Vagina (tissue), 2 donors: ENCODE measurements at regions not wholly inside any gene's neighbourhood (a gene's known extent, or its start where the extent isn't known, plus 50 kb on each side); places are given as distances from the start of the nearest gene placed in this dataset.

Experiments used
- DNase-seq, 2 donors: peaks; one replicate each; pipeline ENCODE4 v3.0.0-alpha.2; 2017; ENCODE audit errors: extremely low spot score in 2 of 2
- H3K27ac ChIP-seq: fragments of 200-600 bp; sonication (generic); one replicate; pipeline ENCODE4 v1.5.1; 2019
- H3K27me3 ChIP-seq: fragments of 200-600 bp; sonication (generic); one replicate; pipeline ENCODE4 v1.5.1; 2019
- H3K36me3 ChIP-seq, 2 donors: fragments of 200-600 bp; sonication (generic); one replicate each; pipeline ENCODE4 v1.5.1; 2017 to 2019
- H3K4me1 ChIP-seq: fragments of 200-600 bp; sonication (generic); one replicate; pipeline ENCODE4 v1.5.1; 2019
- H3K4me3 ChIP-seq, 2 donors: fragments of 200-600 bp; sonication (generic); 1 replicate in 1 of 2; 2 replicates in 1 of 2; pipeline ENCODE4 v1.5.1; 2016 to 2019
- H3K9me3 ChIP-seq: fragments of 200-600 bp; sonication (generic); one replicate; pipeline ENCODE4 v1.5.1; 2019
- POLR2A ChIP-seq, 2 donors: fragments of 450-650 bp; IDR thresholded peaks; one replicate each; pipeline ENCODE4 v1.6.1; 2017; ENCODE audit warnings: antibody characterized with exemption in 2 of 2, mild to moderate bottlenecking in 2 of 2, moderate library complexity in 2 of 2
- POLR2AphosphoS5 ChIP-seq, 2 donors: sonication (generic); formaldehyde crosslinking; IDR thresholded peaks; one replicate each; pipeline ENCODE4 v1.9.0; 2017; ENCODE audit warnings: antibody characterized with exemption in 2 of 2, mild to moderate bottlenecking in 2 of 2, low read depth in 1 of 2; ENCODE audit not compliant: insufficient read depth in 1 of 2
- intact Hi-C: fragments of 100-400 bp; cut with DNase I; formaldehyde crosslinking; loops from one replicate; pipeline ENCODE4 v1.15.1; 2023
- TF ChIP-seq, protein P1 (sequence below), 3 experiments: fragments of 450-650 bp in 2 of 3; fragments of 200-600 bp in 1 of 3; sonication (generic) in 1 of 3; IDR thresholded peaks; one replicate each; pipeline ENCODE4 v1.5.1; 2017 to 2019; ENCODE audit warnings: antibody characterized with exemption in 3 of 3, mild to moderate bottlenecking in 2 of 3, moderate library complexity in 2 of 3

DNA sequence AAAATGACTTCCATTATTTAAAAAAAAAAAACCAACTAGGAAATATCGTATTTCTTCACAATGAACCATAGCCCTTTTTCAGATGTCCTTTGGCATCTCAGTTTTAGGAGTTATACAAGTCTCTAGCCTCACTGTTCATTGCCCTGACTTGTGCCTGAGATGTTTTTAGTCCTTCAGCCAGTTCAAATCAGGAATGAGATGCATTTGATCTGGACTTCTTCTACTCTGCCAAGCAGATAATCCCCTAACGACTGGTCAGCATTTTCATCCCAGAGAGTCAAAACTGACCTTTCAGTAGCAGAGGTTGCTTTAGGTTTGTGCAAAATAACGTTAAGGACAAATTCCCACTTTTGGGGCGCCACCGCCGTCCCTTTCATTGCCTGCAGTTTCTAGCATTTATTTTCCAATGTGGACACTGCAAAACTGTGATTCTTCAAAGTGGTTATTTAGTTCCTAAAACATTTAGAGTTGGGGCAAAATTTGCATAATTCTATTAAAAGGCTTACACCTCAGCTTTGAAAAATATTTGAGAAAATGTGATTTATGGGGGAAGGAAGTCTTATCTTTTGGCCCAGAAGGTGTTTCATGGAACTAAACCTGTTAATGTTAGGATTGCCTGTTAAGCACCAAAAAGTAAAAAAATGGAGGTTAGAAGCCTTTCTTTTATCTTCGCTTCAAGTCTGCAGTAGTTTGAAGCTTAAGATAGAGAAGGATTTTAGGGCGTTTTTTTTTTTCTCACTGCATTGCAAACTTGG, 152.0 kb upstream of the SGK1 start:
- no peak for DNase-seq
- Histone ChIP-seq H3K36me3 (no peaks in the 10 kb centered on the region), H3K27me3 (no peaks in the 10 kb centered on the region), H3K4me1 (peaks cover 39% of the 10 kb centered on the region), H3K9me3 (no peaks in the 10 kb centered on the region), H3K27ac (no peak overlapping the region), H3K4me3 (no peak overlapping the region)
- TF ChIP-seq POLR2AphosphoS5 (IDR thresholded peaks at IDR 0.05; ENCODE audit: insufficient read depth in 1 of 2, low read depth in 1 of 2) (no peak), POLR2A (IDR thresholded peaks at IDR 0.05) (no peak)
- TF ChIP-seq, protein P1, sequence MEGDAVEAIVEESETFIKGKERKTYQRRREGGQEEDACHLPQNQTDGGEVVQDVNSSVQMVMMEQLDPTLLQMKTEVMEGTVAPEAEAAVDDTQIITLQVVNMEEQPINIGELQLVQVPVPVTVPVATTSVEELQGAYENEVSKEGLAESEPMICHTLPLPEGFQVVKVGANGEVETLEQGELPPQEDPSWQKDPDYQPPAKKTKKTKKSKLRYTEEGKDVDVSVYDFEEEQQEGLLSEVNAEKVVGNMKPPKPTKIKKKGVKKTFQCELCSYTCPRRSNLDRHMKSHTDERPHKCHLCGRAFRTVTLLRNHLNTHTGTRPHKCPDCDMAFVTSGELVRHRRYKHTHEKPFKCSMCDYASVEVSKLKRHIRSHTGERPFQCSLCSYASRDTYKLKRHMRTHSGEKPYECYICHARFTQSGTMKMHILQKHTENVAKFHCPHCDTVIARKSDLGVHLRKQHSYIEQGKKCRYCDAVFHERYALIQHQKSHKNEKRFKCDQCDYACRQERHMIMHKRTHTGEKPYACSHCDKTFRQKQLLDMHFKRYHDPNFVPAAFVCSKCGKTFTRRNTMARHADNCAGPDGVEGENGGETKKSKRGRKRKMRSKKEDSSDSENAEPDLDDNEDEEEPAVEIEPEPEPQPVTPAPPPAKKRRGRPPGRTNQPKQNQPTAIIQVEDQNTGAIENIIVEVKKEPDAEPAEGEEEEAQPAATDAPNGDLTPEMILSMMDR (IDR thresholded peaks at IDR 0.05) = no peak
- intact Hi-C loops = no loop called here

GRCh38 chr6:134468633-134469032, 150.7 kb upstream of the SGK1 start:
- Histone ChIP-seq H3K27ac (no peak overlapping the region), H3K4me1 (peaks cover 47% of the 10 kb centered on the region), H3K4me3 (no peak overlapping the region), H3K36me3 (no peaks in the 10 kb centered on the region), H3K9me3 (no peaks in the 10 kb centered on the region), H3K27me3 (no peaks in the 10 kb centered on the region)
- intact Hi-C loops = no loop called here
- no peak for TF ChIP-seq POLR2AphosphoS5 (IDR thresholded peaks at IDR 0.05; ENCODE audit: insufficient read depth in 1 of 2, low read depth in 1 of 2)
- no peak for TF ChIP-seq POLR2A (IDR thresholded peaks at IDR 0.05)
- DNase-seq = no peak

DNA sequence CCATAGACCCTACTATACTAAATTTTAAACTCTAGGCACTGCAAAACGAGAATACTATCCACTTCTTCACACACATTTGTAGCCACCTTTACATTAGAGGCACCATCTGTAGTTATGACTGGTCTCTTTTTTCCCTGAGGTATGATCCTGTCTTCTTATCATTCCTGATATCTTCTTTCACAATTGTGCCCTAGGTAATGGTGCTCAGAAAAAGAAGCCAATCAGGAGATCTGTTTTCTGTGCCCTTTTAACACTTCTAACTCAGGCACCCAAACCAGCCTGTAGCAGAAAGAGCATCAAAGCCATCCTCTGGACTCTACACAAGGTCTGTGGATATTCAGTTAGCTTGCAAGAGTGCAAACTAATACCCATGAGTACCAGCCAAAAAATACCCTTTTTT, 149.7 kb upstream of the SGK1 start:
- H3K27ac ChIP-seq = no peak overlapping the region
- no peaks in the 10 kb centered on the region for H3K36me3 ChIP-seq
- H3K4me3 ChIP-seq = no peak overlapping the region
- H3K9me3 ChIP-seq = no peaks in the 10 kb centered on the region
- no peaks in the 10 kb centered on the region for H3K27me3 ChIP-seq
- TF ChIP-seq POLR2AphosphoS5 (IDR thresholded peaks at IDR 0.05; ENCODE audit: insufficient read depth in 1 of 2, low read depth in 1 of 2) (no peak), POLR2A (IDR thresholded peaks at IDR 0.05) (no peak)
- TF ChIP-seq, protein P1 (IDR thresholded peaks at IDR 0.05) = no peak
- no peak for DNase-seq
- H3K4me1 ChIP-seq = peaks cover 47% of the 10 kb centered on the region
- intact Hi-C loops = no loop called here

DNA sequence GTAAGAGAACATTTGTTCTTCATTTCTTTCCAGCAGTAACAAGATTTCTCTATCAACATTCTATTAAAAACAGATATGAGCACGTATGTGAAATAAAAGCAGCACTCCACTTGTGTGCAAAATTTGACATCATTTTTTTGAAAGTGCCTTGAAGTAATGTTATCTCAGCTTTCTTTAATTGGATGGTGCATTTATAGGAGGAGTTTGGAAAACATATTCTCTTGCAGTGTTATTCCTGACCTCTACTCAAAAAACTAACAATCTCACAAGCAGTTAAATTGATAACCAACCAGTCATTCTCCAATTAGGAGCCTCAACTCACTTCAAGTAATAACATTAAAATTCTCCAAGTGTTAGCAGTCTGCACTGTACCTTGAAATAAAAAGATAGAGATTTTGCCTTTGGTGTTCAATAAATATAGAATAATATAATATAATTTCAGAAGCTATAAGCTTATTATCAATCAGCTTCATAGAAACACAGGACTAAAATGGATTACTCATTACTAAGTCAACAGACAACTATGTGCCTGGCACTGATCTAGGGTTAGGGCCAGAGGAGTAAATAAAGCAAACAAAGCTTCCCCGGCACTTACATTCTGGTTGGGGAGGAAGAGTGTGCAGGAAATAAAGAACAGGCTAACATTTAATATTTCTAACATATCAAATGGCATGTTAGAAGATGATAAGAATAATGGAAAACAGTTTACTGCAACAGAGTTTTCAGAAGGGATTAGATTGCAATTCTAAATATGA, 149.0 kb upstream of the SGK1 start:
- H3K27me3 ChIP-seq = no peaks in the 10 kb centered on the region
- intact Hi-C loops = no loop called here
- no peaks in the 10 kb centered on the region for H3K36me3 ChIP-seq
- no peaks in the 10 kb centered on the region for H3K9me3 ChIP-seq
- TF ChIP-seq POLR2AphosphoS5 (IDR thresholded peaks at IDR 0.05; ENCODE audit: insufficient read depth in 1 of 2, low read depth in 1 of 2) = no peak
- no peak for TF ChIP-seq POLR2A (IDR thresholded peaks at IDR 0.05)
- TF ChIP-seq, protein P1 (IDR thresholded peaks at IDR 0.05) = no peak
- no peak overlapping the region for H3K4me3 ChIP-seq
- no peak overlapping the region for H3K27ac ChIP-seq
- DNase-seq = no peak
- H3K4me1 ChIP-seq = peaks cover 47% of the 10 kb centered on the region

DNA sequence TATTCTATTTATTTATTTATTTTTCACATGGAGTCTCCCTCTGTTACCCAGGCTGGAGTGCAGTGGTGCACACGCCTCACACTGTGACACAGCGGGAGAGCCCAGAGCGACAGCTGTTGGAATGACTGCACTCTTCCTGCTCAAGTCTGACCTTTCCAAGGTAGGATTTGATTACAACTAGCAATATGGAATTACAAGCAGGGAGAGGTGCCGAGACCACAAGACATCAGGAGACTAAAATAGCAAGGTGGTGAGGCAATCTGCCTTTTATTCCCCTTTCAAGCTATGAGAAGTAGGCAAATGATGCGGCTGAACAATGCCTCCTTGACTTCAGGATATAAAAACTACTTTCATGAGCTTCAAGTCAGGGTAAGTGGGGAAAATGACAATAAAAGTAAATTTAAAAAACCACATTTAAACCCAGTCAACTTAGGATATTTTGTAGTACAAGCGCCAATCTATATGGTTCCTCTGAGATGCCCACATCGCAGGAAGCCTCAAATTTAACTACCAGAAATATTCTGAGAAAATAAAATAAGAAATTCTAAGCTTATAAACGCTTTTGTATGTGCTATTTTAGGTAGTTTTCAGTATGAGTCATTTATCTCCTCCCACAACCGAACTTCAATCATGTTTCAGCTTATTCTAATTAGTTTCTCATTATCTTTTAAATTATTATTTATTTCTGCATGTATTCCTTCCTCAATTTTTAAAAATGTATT, 146.9 kb upstream of the SGK1 start:
- H3K9me3 ChIP-seq = no peaks in the 10 kb centered on the region
- intact Hi-C loops = no loop called here
- H3K4me1 ChIP-seq = peaks cover 47% of the 10 kb centered on the region
- no peaks in the 10 kb centered on the region for H3K36me3 ChIP-seq
- TF ChIP-seq, protein P1 (IDR thresholded peaks at IDR 0.05) = no peak
- TF ChIP-seq POLR2A (IDR thresholded peaks at IDR 0.05) = no peak
- TF ChIP-seq POLR2AphosphoS5 (IDR thresholded peaks at IDR 0.05; ENCODE audit: insufficient read depth in 1 of 2, low read depth in 1 of 2) = no peak
- H3K27ac ChIP-seq = no peak overlapping the region
- DNase-seq = no peak
- no peaks in the 10 kb centered on the region for H3K27me3 ChIP-seq
- H3K4me3 ChIP-seq = no peak overlapping the region
